K562 (cell line): ENCODE measurements at regions not wholly inside any gene's neighbourhood (a gene's known extent, or its start where the extent isn't known, plus 50 kb on each side); places are given as distances from the start of the nearest gene placed in this dataset.

Experiments used
- ATAC-seq: fragments of 200-7000 bp; cut with Tn5 transposase; 3 replicates; pipeline ENCODE4 v1.9.1; 2020; ENCODE audit warnings: moderate library complexity
- BruUV-seq: library from RNA; stranded (reverse); fragments of 400-500 nt; replicated peaks from 2 replicates; lab custom pipeline; 2021; lab: Mats Ljungman, UMichigan
- CTCF ChIA-PET: fragments of 300-600 bp; formaldehyde crosslinking; extraction: SDS; loops from one replicate; lab custom pipeline; 2021; ENCODE audit warnings: low intra/inter-chr PET ratio; lab: Yijun Ruan, JAX
- POLR2A ChIA-PET: fragments of 300-600, 350-650 bp; sonication (Branson Sonifier 250); formaldehyde crosslinking; extraction: SDS; loops from one replicate; lab custom pipeline; 2021; ENCODE audit warnings: antibody characterized with exemption, inconsistent platforms; lab: Yijun Ruan, JAX
- DNase-seq, 4 experiments: peaks; one replicate each; pipeline versions ENCODE4 v3.0.0 to v3.0.0-alpha.2; 2011 to 2018; ENCODE audit warnings: low spot score in 3 of 4, mixed read lengths in 3 of 4; ENCODE audit errors: extremely low read depth in 1 of 4
- FAIRE-seq: peaks from 2 replicates; lab custom pipeline; 2011; peaks lifted over from hg19 to GRCh38; lab: Jason Lieb, UNC
- H2AFZ ChIP-seq: 2 replicates; pipeline ENCODE4 v1.6.0; 2011; ENCODE audit warnings: low read depth, low read length, control low read depth, inconsistent platforms
- H3K27ac ChIP-seq: fragments of 200-600 bp; 3 replicates; pipeline ENCODE4 v1.8.0; 2011; ENCODE audit warnings: low read depth, mild to moderate bottlenecking, control low read depth, inconsistent platforms, low read length, moderate library complexity, mixed read lengths; ENCODE audit errors: extremely low read depth
- H3K27me3 ChIP-seq, 2 experiments: fragments of 300-600 bp in 1 of 2; 2 replicates in 1 of 2; 3 replicates in 1 of 2; pipeline versions ENCODE4 v1.6.0 to v1.8.0; 2011; ENCODE audit warnings: inconsistent platforms in 2 of 2, low read length in 2 of 2, mild to moderate bottlenecking in 1 of 2, mixed read lengths in 1 of 2, moderate library complexity in 1 of 2; ENCODE audit not compliant: control insufficient read depth in 2 of 2, insufficient read depth in 2 of 2
- H3K36me3 ChIP-seq: fragments of 300-600 bp; 3 replicates; pipeline ENCODE4 v1.8.0; 2011; ENCODE audit warnings: mild to moderate bottlenecking, low read length, inconsistent platforms; ENCODE audit not compliant: control insufficient read depth, insufficient read depth
- H3K4me1 ChIP-seq, 2 experiments: fragments of 200-600 bp in 1 of 2; replicated peaks in 1 of 2; 2 replicates in 1 of 2; 3 replicates in 1 of 2; pipeline versions ENCODE4 v1.5.1 to v1.8.0; 2011; ENCODE audit warnings: inconsistent platforms in 2 of 2, low read length in 2 of 2, mild to moderate bottlenecking in 1 of 2, mixed read lengths in 1 of 2, moderate library complexity in 1 of 2; ENCODE audit not compliant: control insufficient read depth in 2 of 2, insufficient read depth in 2 of 2
- H3K4me2 ChIP-seq: 2 replicates; pipeline ENCODE4 v1.6.1; 2011; ENCODE audit warnings: low read length, control low read depth, inconsistent platforms, mixed read lengths; ENCODE audit not compliant: insufficient read depth
- H3K4me3 ChIP-seq: fragments of 200-600 bp; sonication (generic), shearing (Covaris generic); 2 replicates; pipeline ENCODE4 v1.5.1; 2016; ENCODE audit warnings: control low read depth, inconsistent platforms
- H3K79me2 ChIP-seq: fragments of 200-600 bp; 3 replicates; pipeline ENCODE4 v1.8.0; 2011; ENCODE audit warnings: low read length, inconsistent platforms; ENCODE audit not compliant: control insufficient read depth, insufficient read depth
- H3K9ac ChIP-seq, 2 experiments: 2 replicates each; pipeline versions ENCODE4 v1.6.0 to v1.6.1; 2011; ENCODE audit warnings: low read depth in 2 of 2, low read length in 2 of 2, control low read depth in 1 of 2, inconsistent platforms in 1 of 2, mild to moderate bottlenecking in 1 of 2, mixed read lengths in 1 of 2; ENCODE audit not compliant: insufficient read depth in 1 of 2
- H3K9me1 ChIP-seq: one replicate; pipeline ENCODE4 v1.6.0; 2011; ENCODE audit warnings: inconsistent platforms, mild to moderate bottlenecking, low read length, moderate library complexity; ENCODE audit not compliant: control insufficient read depth, insufficient read depth
- H3K9me3 ChIP-seq: replicated peaks from 2 replicates; pipeline ENCODE4 v1.5.1; 2011; ENCODE audit warnings: low read depth, low read length, inconsistent platforms; ENCODE audit not compliant: control insufficient read depth, insufficient read depth
- H4K20me1 ChIP-seq: replicated peaks from 2 replicates; pipeline ENCODE4 v1.6.1; 2011; ENCODE audit warnings: low read length, inconsistent platforms, mixed read lengths; ENCODE audit not compliant: control insufficient read depth, insufficient read depth
- ARID2 ChIP-seq: fragments of 450-650 bp; IDR thresholded peaks from 2 replicates; pipeline ENCODE4 v1.6.1; 2017; ENCODE audit warnings: antibody characterized with exemption, mild to moderate bottlenecking
- ATF2 ChIP-seq: sonication (generic); formaldehyde crosslinking; IDR thresholded peaks from 2 replicates; pipeline ENCODE4 v1.8.1; 2022; ENCODE audit warnings: missing genetic modification reagents
- BRD9 ChIP-seq: fragments of 450-650 bp; IDR thresholded peaks from 2 replicates; pipeline ENCODE4 v1.6.1; 2018; ENCODE audit warnings: low read depth; ENCODE audit not compliant: partially characterized antibody
- GABPB1 ChIP-seq: sonication (generic); formaldehyde crosslinking; IDR thresholded peaks from 2 replicates; pipeline ENCODE4 v1.8.0; 2022; ENCODE audit warnings: mild to moderate bottlenecking, missing genetic modification reagents
- NONO ChIP-seq, 2 experiments: fragments of 200-400 bp in 1 of 2; fragments of 450-650 bp in 1 of 2; formaldehyde crosslinking in 1 of 2; IDR thresholded peaks; 2 replicates each; pipeline ENCODE4 v1.6.1; 2017; ENCODE audit warnings: low read depth in 2 of 2, mild to moderate bottlenecking in 2 of 2, moderate library complexity in 2 of 2, low read length in 1 of 2
- NUFIP1 ChIP-seq: fragments of 450-650 bp; IDR thresholded peaks from 2 replicates; pipeline ENCODE4 v1.6.1; 2018; ENCODE audit not compliant: partially characterized antibody
- PRDM10 ChIP-seq: fragments of 450-650 bp; IDR thresholded peaks from 2 replicates; pipeline ENCODE4 v1.6.1; 2018; ENCODE audit not compliant: partially characterized antibody
- PTBP1 ChIP-seq: fragments of 200-400 bp; formaldehyde crosslinking; IDR thresholded peaks from 2 replicates; pipeline ENCODE4 v1.6.1; 2017; ENCODE audit warnings: low read depth, low read length
- SMARCA4 ChIP-seq: fragments of 450-650 bp; IDR thresholded peaks from 2 replicates; pipeline ENCODE4 v1.6.1; 2016
- SRSF7 ChIP-seq: fragments of 200-400 bp; formaldehyde crosslinking; optimal IDR thresholded peaks from 2 replicates; pipeline ENCODE3; 2017; ENCODE audit warnings: mild to moderate bottlenecking, low read depth, low read length
- THAP12 ChIP-seq: fragments of 250-450 bp; sonication (Bioruptor Pico); IDR thresholded peaks from 2 replicates; pipeline ENCODE4 v1.9.0; 2021; ENCODE audit warnings: mild to moderate bottlenecking, inconsistent platforms
- TSC22D4 ChIP-seq: fragments of 450-650 bp; IDR thresholded peaks from 2 replicates; pipeline ENCODE4 v1.6.1; 2016; ENCODE audit warnings: missing genetic modification characterization, missing biosample characterization, control low read depth
- ZFP36 ChIP-seq: fragments of 150-350 bp; IDR thresholded peaks from 2 replicates; pipeline ENCODE4 v1.6.1; 2018; ENCODE audit warnings: low read length, low read depth; ENCODE audit not compliant: partially characterized antibody
- ZFX ChIP-seq: sonication (generic); formaldehyde crosslinking; IDR thresholded peaks from 2 replicates; pipeline ENCODE4 v1.8.0; 2022; ENCODE audit warnings: mild to moderate bottlenecking, missing genetic modification reagents, moderate library complexity
- ZZZ3 ChIP-seq: fragments of 450-650 bp; IDR thresholded peaks from 2 replicates; pipeline ENCODE4 v1.6.1; 2016; ENCODE audit warnings: antibody characterized with exemption, mild to moderate bottlenecking, moderate library complexity
- WGBS: fragments of 100-300 bp; shearing (Covaris generic); methylation state at CpG from one replicate; pipeline ENCODE4 v1.1.6; 2016; ENCODE audit warnings: low coverage, mixed read lengths; ENCODE audit not compliant: insufficient coverage; ENCODE audit errors: missing lambda C conversion rate; 5-methylcytosine and 5-hydroxymethylcytosine counted together
- in situ Hi-C: fragments of 300-500 bp; cut with MboI; formaldehyde crosslinking; loops from 4 replicates; pipeline ENCODE4 v1.15.0; 2018; ENCODE audit warnings: inconsistent platforms, mixed read lengths
- intact Hi-C: fragments of 100-400 bp; cut with micrococcal nuclease; formaldehyde crosslinking; loops from 2 replicates; pipeline ENCODE4 v1.14.2; 2022

DNA sequence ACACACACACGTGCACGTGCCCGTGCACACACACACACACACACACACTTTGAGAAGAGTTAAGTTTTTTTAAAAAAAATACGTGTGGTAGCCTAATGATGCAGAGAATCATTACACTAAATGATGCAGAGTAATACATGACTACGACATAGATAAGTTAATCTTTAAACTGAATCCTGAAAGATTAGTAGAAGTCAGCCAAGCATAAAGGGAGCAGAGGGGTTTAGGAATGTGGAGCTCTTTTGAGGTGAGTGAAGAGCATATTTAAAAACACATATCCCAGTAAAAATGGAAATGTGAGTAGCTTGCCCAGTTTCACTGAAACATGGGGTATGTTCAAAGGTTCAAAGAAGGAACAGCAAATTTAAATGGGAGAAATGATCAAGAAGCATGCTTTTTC, 61.3 kb upstream of the TYRP1 start (continued):
- TF ChIP-seq PRDM10, result no peak

DNA sequence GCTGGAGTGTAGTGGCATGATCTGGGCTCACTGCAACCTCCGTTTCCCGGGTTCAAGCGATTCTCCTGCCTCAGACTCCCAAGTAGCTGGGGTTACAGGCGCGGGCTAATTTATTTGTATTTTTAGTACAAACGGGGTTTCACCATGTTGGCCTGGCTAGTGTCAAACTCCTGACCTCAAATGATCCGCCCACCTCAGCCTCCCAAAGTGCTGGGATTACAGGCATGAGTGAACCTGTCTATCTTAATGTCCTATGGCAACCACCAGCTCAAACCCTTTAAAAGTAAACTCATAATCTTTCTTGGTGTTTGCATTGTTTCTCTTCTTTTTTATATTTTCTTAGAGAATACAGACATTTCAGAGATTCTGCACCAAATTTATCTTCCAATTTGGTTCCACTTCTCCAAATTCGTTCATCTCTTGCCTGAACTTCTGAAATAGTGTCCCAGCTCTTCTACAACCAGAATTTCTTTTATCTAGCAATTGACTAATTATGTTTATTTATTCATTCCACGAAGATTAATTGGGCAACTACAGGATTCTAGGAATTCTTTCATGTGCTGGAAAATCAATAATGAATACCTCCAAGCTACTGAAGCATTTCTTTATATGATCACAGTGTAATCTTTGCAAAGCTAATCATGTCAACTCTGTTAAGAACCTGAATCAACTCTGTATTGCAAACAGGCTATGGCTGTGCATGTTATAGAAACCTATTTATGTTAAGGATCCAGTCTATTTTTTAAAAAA, 60.0 kb upstream of the TYRP1 start:
- no peak for ATAC-seq
- Histone ChIP-seq H3K4me1 (no peaks in the 10 kb centered on the region), H3K36me3 (no peaks in the 10 kb centered on the region), H3K27me3 (no peaks in the 10 kb centered on the region), H4K20me1 (no peaks in the 10 kb centered on the region), H3K4me3 (no peak overlapping the region), H3K27ac (no peak overlapping the region), H2AFZ (no peak overlapping the region), H3K9me1 (no peaks in the 10 kb centered on the region), H3K79me2 (no peaks in the 10 kb centered on the region), H3K4me2 (no peak overlapping the region), H3K9ac (no peak overlapping the region), H3K9me3 (no peaks in the 10 kb centered on the region)
- ChIA-PET CTCF (no interaction called here), POLR2A (no interaction called here)
- intact Hi-C loops (no loop called here), in situ Hi-C loops (no loop called here)
- no peak for DNase-seq
- TF ChIP-seq GABPB1 (CRISPR knock-in tag), result no peak
- no peak for TF ChIP-seq SRSF7
- TF ChIP-seq SMARCA4, result no peak
- TF ChIP-seq THAP12, result no peak
- no peak for TF ChIP-seq ATF2 (CRISPR knock-in tag)
- no peak for TF ChIP-seq ZFX (CRISPR knock-in tag)
- TF ChIP-seq PTBP1, result no peak
- no peak for TF ChIP-seq ZFP36
- TF ChIP-seq TSC22D4 (tag), result no peak
- TF ChIP-seq NONO (IDR thresholded peaks at IDR 0.05; ENCODE audit: low read depth in 2 of 2, low read length in 1 of 2), result no peak
- no peak for TF ChIP-seq BRD9
- TF ChIP-seq ARID2, result no peak
- TF ChIP-seq NUFIP1, result no peak
- no peak for TF ChIP-seq ZZZ3
- no peak for FAIRE-seq
- WGBS, result 0% methylated on average over 9 of the region's 9 CpGs
- no TSS peak for BruUV-seq
